AG09309 (cell line): ENCODE measurements at regions not wholly inside any gene's neighbourhood (a gene's known extent, or its start where the extent isn't known, plus 50 kb on each side); places are given as distances from the start of the nearest gene placed in this dataset.

Experiments
- DNase-seq: peaks from one replicate; pipeline ENCODE4 v3.0.0-alpha.2; 2010; ENCODE audit warnings: low read depth
- H3K4me3 ChIP-seq: 2 replicates; pipeline ENCODE4 v1.5.1; 2011; ENCODE audit warnings: mild to moderate bottlenecking, low read depth, low read length, moderate library complexity; ENCODE audit not compliant: control insufficient read depth
- TF ChIP-seq, protein P1 (sequence below): IDR thresholded peaks from 2 replicates; pipeline ENCODE4 v1.5.1; 2011; ENCODE audit warnings: mild to moderate bottlenecking, low read depth, low read length, inconsistent platforms; ENCODE audit not compliant: insufficient read depth, control insufficient read depth; ENCODE audit errors: missing control alignments

DNA sequence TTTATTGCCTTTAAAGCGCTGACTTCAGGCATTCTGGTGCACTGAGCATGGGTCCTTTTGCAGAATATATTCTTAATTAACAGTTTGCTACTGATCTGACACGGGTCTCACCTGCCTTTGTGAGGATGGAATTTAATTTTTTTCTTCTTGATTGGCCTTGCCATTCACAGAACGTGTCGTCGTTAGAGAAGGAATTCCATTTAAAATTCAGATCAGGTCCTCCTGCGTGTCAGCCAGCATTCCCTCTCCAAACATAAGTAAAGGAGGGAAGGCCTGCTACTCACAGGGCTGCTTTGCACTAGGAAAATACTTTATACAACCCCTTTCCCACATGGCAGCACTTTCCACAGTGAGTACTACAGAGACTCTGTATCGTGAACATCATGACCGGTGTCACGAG is 492.7 kb downstream of the NTRK3 start:
- TF ChIP-seq, protein P1, sequence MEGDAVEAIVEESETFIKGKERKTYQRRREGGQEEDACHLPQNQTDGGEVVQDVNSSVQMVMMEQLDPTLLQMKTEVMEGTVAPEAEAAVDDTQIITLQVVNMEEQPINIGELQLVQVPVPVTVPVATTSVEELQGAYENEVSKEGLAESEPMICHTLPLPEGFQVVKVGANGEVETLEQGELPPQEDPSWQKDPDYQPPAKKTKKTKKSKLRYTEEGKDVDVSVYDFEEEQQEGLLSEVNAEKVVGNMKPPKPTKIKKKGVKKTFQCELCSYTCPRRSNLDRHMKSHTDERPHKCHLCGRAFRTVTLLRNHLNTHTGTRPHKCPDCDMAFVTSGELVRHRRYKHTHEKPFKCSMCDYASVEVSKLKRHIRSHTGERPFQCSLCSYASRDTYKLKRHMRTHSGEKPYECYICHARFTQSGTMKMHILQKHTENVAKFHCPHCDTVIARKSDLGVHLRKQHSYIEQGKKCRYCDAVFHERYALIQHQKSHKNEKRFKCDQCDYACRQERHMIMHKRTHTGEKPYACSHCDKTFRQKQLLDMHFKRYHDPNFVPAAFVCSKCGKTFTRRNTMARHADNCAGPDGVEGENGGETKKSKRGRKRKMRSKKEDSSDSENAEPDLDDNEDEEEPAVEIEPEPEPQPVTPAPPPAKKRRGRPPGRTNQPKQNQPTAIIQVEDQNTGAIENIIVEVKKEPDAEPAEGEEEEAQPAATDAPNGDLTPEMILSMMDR = no peak
- no peak for DNase-seq
- H3K4me3 ChIP-seq = no peak overlapping the region

- DNase-seq = no peak
- H3K4me3 ChIP-seq = no peak overlapping the region
- TF ChIP-seq, protein P1 = no peak
These were observed 494.6 kb downstream of the NTRK3 start for GRCh38 chr15:87761736-87762509.

DNA sequence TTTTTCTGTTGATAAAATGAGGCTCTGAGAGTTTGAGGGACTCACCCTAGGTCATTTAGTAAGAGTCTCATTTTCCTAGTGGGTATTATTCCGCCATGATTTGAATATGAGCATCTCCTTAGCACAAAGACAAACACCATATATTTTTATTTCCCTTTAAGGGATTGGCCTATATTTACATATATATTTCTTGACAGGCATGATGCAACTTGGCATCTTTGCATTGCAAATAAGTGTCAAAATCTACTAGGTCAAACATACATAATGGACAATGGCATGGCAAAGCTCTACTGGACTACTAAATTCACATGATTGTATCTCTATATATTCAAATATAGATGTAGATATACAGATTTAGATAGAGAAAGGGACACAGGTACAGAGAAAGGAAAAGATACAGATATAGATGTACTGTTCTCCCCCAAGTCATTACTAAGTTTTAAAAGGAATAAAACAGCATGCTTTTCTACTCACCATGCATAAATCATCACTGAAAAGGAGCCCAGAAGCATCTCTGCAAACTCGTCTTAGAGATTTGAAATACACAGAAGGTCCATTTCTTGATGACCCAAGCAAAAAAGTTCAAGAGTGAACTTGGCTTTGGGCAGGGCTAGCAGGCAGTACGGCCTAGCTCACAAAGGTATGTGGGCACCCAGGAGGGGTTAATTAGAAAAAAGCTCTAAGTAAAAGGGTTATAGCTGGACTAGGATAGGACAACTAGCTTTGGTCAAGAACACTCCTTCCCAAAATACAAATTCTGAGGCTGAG is 495.8 kb downstream of the NTRK3 start:
- TF ChIP-seq, protein P1 = no peak
- no peak for DNase-seq
- H3K4me3 ChIP-seq = no peak overlapping the region

DNA sequence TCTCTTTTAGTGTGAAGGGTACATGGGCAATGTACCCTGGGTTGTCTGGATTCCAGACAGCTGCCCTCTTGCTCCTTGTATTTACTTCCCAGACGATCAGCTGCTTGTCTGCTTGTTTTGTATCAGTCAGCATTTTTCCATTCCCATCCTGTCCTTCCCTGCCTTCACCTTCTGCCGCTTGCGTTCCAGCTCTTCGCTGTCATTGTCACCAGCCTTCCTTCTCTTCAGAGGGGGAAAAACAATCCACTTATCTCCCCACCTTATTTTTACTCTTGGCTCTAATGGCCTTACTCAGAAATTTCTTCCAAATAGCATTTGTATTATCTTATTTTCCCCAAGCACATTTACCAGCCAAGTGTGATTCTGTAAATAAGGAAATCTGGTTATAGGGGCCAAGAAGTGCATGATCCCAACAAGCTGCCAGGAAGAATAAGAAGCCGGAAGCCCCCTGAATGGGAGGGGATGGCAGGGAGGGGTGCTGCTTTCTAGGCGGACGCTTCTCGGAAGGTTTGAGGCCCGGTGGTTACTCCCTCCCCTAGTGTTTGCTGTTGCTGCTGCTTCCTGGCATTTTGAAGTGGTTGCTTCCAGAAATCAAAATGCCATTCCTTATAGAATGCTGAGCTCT is 497.6 kb downstream of the NTRK3 start:
- H3K4me3 ChIP-seq = no peak overlapping the region
- TF ChIP-seq, protein P1 = no peak
- no peak for DNase-seq

DNA sequence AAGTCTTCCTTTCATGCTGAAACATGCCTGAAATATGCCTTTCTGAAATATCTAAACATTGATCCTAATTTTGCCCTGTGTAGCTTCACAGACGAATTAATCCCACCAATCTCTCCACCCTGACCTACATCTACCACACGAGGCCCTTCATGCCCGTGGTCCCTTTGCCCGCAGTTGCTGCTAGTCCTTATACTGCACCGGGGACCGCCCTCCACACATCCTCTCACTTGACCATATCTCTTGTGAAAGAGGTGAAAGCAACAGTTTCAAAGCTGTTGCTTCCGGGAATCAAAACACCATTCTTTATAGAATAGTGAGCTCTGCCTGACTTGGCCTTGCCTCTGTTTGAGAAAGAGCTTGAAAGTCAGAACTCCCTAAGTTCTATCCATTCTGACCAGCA is 499.5 kb downstream of the NTRK3 start:
- TF ChIP-seq, protein P1 = no peak
- no peak overlapping the region for H3K4me3 ChIP-seq
- no peak for DNase-seq

DNA sequence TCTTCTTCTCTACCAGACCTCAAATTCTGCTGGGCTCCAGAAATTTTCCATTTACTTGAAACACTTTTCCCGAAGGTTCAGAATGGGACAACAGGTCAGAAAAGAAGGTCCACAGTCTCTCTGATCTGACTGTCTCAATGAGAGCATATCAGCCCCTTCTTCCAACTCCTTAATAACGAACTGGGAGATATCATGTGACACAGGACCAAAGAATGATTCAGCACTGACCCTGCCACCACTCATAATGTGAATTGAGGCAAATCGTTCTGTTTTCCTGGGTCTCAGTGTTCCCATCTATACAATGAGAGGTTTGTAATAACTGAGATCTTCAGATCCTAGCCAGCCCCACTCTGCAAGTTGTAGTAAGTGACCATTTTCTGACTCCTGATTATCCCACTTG is 500.5 kb downstream of the NTRK3 start:
- no peak overlapping the region for H3K4me3 ChIP-seq
- TF ChIP-seq, protein P1 = no peak
- DNase-seq = no peak
